HG03097 (cell line): ENCODE measurements at regions not wholly inside any gene's neighbourhood (a gene's known extent, or its start where the extent isn't known, plus 50 kb on each side); places are given as distances from the start of the nearest gene placed in this dataset.
"Not testable (repeated sequence)": the region's sequence is repeated elsewhere in the genome, so short reads cannot be mapped to it uniquely, and the experiment has no call there.

Source experiments
- ATAC-seq: cut with Tn5 transposase; IDR thresholded peaks from one replicate; pipeline ENCODE4 v1.9.1; 2021; ENCODE audit not compliant: unreplicated experiment, low FRiP score

- ATAC-seq: no peak
Observed at GRCh38 chr2:7420530-7420929, 503.3 kb downstream of the RNF144A start.

- no peak for ATAC-seq
Observed at GRCh38 chr2:7424481-7424880, 507.3 kb downstream of the RNF144A start.

GRCh38 chr2:7427293-7428060 is 510.3 kb downstream of the RNF144A start:
- ATAC-seq: no peak

GRCh38 chr2:7428454-7429204 is 511.4 kb downstream of the RNF144A start:
- ATAC-seq: no peak

- ATAC-seq: no peak
Observed at GRCh38 chr2:7429733-7430132, 512.5 kb downstream of the RNF144A start.

- no peak for ATAC-seq
Observed at GRCh38 chr2:7430421-7430868, 513.2 kb downstream of the RNF144A start.

- no peak for ATAC-seq
Observed at GRCh38 chr2:7430869-7431641, 513.8 kb downstream of the RNF144A start.

- ATAC-seq: no peak
Observed at GRCh38 chr2:7432436-7432835, 515.2 kb downstream of the RNF144A start.

GRCh38 chr2:7436096-7436906 is 519.1 kb downstream of the RNF144A start:
- no peak for ATAC-seq

- ATAC-seq: no peak
Observed at GRCh38 chr2:7437141-7437540, 519.9 kb downstream of the RNF144A start.

- no peak for ATAC-seq
Observed at GRCh38 chr2:7437716-7438632, 520.8 kb downstream of the RNF144A start.

- ATAC-seq: no peak
Observed at GRCh38 chr2:7438855-7439254, 521.6 kb downstream of the RNF144A start.

GRCh38 chr2:7440977-7441376 is 523.8 kb downstream of the RNF144A start:
- no peak for ATAC-seq

- not testable (repeated sequence) for ATAC-seq
Observed at GRCh38 chr2:7441841-7442240, 524.6 kb downstream of the RNF144A start.

- ATAC-seq: no peak
Observed at GRCh38 chr2:7444626-7445025, 527.4 kb downstream of the RNF144A start.

- ATAC-seq: no peak
Observed at GRCh38 chr2:7448578-7449264, 531.5 kb downstream of the RNF144A start.

GRCh38 chr2:7449298-7449697 is 532.1 kb downstream of the RNF144A start:
- no peak for ATAC-seq

- no peak for ATAC-seq
Observed at GRCh38 chr2:7450188-7450832, 533.1 kb downstream of the RNF144A start.
